Left ventricle myocardium superior (tissue), 1 donor: ENCODE measurements at regions not wholly inside any gene's neighbourhood (a gene's known extent, or its start where the extent isn't known, plus 50 kb on each side); places are given as distances from the start of the nearest gene placed in this dataset.

Source experiments
- ATAC-seq: fragments of 200-7000 bp; cut with Tn5 transposase; one replicate; pipeline ENCODE4 v1.9.1; 2020; ENCODE audit warnings: mild to moderate bottlenecking, moderate library complexity
- DNase-seq: peaks from one replicate; pipeline ENCODE4 v3.0.0-alpha.2; 2020
- intact Hi-C: fragments of 100-400 bp; cut with micrococcal nuclease; formaldehyde crosslinking; loops from one replicate; pipeline ENCODE4 v1.11.0; 2022
- donor health status: DM: no; HTN: yes; CAD: no; lungs with severe emphysema.

DNA sequence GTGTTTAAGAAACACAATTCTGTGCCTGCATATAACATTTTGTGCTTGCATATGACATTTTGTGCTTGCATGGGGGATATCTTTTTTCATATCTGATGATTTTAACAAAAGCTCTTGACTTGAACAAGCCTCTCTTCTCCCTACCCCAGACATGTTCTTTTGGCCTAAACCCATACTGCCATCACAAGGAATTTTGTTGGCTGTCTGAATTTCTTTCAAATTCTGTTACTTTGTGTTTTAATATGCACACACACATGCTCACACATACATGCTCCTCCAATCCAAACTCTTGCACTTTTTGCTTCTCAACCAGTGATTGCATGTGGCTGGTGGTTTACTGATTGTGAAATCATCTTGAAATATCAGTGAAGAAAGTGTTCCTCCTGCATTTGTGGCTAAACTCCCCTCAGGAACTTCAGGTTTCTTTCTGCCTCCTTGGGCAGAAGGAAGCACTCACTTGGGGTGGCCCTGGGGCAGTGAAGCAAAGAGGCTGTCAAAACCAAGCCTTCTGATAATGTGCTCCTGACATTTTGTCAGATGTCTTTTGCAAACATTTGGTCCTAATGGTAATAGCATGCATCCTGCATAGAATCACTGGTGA lies 377.2 kb upstream of the KLF4 start:
- intact Hi-C loops, result no loop called here
- ATAC-seq (no peak), DNase-seq (no peak)

DNA sequence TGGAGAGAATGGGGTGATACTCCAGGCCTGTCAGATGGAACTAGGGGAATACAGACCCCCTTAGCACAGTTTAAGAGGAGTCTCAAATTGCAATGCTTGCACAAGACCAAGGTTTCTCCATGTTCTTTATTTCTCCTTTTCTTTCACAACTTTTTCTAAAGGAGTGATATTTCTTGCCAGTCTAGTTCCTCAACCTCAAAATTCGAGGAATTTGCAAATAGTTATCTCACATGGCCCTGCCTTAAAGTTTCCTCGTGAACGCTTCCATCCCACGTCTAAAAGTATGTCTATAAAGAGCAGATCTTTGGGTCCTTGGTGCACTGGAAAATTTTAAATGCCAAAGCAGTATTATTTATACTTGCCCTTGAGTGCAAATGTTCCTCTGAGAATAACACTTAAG lies 373.8 kb upstream of the KLF4 start:
- ATAC-seq (no peak), DNase-seq (no peak)
- intact Hi-C loops, result no loop called here

DNA sequence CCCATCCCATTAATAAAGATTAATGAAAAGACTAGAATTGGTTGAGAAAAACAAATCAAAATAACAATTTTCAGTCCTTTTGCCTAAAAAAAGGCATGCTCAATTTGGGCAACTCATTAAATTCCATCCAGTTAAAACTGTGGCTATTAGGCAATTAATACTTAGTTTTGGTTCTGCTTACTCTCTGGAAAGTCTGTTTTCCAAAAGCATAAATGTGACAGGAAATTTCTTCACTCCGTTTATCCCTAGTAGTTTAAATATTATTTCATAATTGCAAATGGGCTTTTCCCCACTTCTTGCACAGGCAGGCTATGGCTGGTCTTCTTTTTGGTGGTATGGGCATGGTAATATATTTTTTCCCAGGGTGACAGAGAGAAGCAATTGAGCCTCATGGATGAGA lies 373.3 kb upstream of the KLF4 start:
- DNase-seq (no peak), ATAC-seq (no peak)
- intact Hi-C loops, result no loop called here

DNA sequence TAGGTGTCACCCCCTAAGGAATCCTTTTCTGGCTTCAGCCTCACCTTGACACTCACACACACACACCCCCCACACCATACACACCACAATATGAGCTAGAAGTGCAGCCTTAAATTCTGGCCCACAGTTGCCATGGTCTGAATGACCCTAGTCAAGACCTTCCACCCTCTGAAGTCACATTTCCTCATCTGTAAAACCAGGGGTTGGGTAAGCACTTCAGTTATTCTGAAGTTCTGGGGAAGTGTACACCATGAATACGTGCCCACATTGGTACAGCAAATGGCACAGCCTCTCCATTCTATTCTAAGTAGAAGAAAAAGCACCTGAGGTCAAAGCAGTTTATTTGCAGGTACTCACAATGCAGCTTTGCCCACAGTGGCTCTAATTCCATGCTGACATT lies 372.8 kb upstream of the KLF4 start:
- intact Hi-C loops, result no loop called here
- no peak for DNase-seq
- peak; percentile 48 for ATAC-seq

DNA sequence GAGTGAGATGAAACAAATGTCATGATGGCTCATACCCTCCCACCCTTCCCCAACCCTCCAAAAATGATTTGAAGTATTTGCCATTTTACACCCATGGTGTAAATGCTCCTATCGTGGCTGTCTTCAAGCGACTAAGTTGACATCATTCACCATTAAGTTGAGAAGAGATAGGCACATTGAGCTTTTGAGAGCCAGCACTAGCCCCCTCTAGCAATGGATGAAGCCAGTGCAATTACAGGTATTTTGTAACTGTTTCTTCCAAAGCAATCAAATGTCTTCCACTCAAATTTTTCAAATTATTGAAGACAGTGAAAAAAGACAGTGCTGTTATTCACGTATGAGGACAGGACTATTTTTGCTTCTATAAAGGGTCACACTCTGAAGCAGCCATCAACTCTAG lies 371.5 kb upstream of the KLF4 start:
- no peak for DNase-seq
- no peak for ATAC-seq
- intact Hi-C loops, result no loop called here

DNA sequence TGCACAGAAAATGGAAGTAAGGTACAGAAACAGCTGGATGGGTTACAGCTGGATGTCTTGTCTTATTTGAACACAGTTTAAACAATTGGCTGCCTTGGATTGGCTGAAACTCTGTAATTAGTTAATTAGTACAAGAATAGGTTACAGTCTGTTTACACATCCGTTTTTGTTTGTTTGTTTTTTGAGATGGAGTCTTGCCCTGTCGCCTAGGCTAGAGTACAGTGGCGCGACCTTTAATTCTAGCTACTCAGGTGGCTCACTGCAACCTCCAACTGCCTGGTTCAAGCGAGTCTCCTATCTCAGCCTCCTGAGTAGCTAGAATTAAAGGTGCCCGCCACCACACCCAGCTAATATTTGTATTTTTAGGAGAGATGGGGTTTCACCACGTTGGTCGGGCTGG lies 368.7 kb upstream of the KLF4 start:
- DNase-seq (no peak), ATAC-seq (no peak)
- intact Hi-C loops, result no loop called here

DNA sequence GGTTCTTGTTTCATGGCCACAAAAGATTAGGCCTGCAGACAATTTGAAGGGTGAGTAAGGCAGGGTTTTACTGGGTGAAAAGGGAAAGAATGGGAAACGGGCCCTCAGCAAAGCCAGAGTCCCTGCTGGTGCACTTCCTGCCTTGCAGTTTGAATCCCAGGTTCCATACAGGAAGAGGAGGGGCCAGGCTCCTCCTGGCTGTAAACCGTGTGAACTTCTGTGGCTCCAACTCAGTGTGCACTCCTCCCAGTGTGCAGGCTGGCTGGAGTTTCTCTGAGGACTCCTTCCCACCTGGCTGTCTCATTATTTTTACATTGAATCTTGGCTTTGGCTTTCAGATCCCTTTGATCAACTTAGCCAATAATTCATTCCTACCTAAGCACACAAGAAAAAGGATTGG lies 367.1 kb upstream of the KLF4 start:
- intact Hi-C loops, result no loop called here
- DNase-seq (no peak), ATAC-seq (no peak)

DNA sequence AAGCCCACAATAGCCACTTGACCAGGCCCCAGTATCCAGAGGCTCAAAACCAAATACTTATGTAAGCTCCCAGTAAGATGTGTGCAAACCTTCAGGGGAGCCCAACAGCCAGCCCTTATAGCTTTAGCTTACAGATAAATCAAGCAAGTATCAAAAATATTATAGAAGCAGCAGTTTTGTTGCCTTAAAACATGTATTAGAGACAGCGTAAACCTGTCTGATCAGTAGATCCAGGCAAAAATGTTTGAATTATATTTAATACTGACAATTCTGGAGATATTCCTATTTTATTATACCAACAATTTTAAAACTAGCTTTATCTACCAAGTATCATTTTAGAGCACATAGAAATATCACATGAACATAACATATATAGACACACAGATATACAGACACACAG lies 365.6 kb upstream of the KLF4 start:
- intact Hi-C loops, result no loop called here
- no peak for ATAC-seq
- DNase-seq, result no peak

DNA sequence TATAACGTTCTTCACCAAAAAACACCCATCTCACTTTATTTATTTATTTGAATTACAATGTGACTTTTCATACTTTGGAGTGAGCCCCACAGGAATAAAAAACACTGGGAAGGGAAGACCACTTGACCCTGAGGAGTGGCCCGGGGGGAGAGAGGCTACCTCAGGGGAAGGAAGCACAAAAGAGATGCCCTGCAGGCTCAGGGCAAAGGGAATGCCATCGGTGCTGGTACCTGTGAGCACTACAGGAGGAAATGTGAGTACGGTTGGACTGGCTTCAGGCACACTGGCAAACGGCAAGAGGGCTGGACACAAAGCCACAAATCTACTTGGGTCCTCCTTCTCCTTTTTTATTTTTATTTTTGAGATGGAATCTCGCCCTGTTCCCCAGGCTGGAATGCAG lies 363.9 kb upstream of the KLF4 start:
- ATAC-seq (no peak), DNase-seq (no peak)
- intact Hi-C loops, result no loop called here

DNA sequence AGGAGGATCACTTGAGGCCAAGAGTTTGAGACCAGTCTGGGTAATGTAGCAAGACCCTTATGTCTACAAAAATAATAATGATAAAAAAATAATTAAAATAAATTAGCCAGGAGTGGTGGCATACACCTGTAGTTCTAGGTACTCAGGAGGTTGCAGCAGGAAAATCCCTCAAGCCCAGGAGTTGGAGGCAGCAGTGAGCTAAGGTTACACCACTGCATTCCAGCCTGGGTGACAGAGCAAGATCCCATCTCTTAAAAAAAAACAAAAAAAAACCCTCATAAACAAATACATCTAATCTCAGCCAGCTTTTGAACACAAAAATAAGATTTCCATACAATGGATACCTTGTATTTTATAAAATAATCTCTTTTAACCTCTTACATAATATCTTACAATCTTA lies 363.3 kb upstream of the KLF4 start:
- ATAC-seq (no peak), DNase-seq (no peak)
- intact Hi-C loops, result no loop called here

DNA sequence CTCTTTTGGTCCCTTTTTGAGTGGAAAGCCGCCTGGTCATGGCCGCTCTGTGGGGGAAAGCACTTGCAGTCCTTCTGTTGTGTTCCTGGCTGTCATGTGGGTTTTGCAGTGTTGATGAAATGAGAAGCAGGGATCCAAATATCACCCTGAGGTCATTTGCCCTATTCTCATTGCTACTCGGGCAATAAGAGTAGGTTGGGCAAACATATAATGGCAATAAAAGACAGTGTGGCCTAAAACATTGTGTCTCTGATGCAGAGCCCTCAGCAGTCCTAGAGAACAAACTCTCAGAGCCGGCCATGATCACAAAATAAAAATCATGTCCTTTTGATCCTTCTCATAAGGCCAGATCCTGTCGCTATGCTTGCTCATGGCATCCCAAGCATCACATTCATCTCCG lies 361.1 kb upstream of the KLF4 start:
- no peak for DNase-seq
- ATAC-seq, result no peak
- intact Hi-C loops, result no loop called here

DNA sequence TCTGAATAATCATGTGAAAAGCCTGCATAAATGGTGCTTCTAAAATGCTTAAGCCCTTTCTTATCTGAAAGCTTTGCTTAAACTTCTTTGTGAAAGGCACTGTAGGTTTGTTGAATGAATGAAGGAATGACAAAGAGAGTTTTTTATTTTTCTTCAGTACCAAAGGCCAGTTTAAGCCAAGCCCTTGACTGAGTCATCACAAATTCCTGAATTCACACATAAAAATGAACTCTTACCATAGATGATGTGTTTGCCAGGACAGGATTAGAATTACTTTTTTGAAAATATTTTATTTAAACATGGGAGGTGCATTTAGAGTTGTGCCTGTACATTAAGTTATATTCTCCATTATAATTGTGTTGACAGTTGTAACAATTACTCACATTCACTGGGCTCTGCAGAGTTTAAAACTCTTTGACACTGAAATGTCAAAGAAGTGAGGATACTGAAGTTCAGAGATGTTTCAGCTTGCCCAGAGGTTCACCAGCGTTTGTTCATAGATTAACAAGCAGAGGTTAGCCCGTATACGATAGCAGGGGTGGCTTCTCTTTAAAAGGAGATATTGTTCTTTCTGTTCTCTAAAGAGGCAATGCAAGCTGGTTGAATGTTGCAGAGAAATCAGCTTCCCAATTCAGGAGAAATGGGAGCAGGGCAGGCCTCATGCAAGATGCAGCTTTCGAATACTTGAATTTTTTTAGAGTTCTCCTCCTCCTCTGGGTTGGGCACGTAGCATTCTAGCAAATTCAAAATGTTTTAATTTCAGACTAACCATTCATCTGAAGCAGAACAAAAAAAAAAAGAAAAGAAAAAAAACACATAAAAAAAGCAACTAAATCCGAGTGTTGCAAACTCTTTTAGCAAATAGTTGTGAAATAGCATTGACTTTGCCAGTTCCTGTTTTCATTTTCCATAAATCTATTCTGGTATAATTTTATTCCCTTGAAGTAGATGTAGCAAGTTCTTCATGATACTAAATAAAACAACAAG lies 358.7 kb upstream of the KLF4 start:
- DNase-seq (no peak), ATAC-seq (peak; percentile 36)
- intact Hi-C loops, result no loop called here

DNA sequence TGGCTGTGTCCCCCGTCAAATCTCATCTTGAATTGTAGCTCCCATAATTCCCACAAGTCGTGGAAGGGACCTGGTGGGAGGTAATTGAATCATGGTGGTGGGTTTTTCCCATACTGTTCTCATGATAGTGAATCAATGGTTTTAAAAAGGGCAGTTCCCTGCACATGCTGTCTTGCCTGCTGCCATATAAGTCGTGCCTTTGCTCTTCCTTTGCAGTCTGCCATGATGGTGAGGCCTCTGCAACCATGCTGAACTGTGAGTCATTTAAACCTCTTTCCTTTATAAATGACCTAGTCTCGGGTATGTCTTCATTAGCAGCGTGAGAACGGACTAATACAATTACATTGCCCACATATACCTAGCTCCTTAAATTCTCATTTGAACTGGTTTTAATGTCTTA lies 353.0 kb upstream of the KLF4 start:
- ATAC-seq (no peak), DNase-seq (no peak)
- intact Hi-C loops, result no loop called here

DNA sequence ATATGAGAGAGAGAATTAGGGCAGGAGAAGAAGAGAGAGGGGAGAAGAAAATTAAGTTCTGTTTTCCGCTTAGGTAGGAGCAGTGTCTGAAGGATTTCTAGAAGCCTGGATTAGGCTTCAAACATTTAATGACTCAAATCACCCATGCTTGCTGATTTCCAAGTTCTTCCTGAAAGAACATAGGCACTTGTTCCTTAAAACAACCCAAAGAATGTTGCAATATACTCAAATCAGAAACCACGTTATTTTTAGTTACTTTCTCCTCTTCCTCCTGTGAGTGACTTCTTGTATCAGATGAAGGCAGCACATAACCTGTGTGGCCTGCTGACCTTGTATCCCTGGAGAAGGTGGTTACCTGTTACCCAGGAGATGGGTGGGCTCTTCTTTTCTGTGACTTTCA lies 351.5 kb upstream of the KLF4 start:
- DNase-seq, result no peak
- intact Hi-C loops, result no loop called here
- ATAC-seq, result no peak

DNA sequence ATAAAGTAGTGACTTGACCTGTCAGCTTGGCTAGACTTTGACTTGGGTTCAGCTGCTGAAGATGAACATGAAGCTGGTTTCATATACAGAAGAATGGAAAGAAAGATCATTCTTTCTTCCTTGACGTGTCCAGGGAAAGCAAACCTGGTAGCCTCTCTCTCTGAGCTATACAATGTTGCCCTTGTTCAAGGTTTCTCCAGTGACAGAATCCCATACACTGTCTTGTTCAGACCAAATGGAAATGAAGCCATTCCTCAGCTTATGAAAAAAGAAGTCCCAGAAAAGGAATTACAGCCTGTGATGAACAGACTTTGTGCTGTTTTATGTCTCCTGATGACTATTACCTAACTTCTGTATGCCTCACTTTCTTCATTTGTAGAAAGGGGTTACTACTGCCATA lies 349.8 kb upstream of the KLF4 start:
- DNase-seq (no peak), ATAC-seq (no peak)
- intact Hi-C loops, result no loop called here

DNA sequence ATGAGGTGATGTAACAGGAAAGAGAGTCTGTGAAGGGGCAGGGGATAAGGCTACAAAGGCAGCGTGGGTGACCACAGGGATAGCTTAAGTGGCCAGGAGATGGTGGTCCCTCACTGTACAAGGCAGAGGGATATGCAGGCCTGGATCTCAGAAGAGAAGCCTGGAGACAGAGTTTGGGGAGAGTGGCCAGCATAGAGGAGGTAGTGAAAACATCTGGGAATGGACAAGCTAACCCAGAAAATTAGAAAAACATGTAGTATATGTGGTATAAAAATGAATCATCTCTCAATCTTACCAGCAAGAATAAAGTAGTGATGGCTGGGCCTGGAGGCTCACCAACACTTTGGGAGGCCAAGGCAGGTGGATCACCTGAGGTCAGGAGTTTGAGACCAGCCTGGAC lies 349.2 kb upstream of the KLF4 start:
- ATAC-seq, result no peak
- intact Hi-C loops, result no loop called here
- DNase-seq, result no peak

DNA sequence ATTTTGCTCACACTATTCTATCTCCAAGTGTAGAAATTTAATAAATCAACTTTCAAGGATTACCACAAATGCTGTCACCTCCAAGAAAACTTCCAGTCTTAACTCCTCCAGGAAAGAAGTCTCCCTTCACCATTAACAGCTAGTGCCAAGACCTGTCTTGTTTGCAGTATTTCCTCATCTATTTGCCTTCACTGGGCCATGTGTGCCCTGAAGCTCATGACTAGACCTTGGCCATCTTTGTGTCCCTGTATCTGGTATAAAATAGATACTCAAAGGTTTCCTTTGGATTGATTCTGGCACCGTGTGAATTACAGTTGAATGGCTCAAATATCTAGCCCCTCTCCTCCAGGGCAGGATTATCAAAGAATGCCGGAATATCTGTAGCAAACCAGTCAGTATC lies 346.7 kb upstream of the KLF4 start:
- ATAC-seq, result no peak
- DNase-seq, result no peak
- intact Hi-C loops, result no loop called here

DNA sequence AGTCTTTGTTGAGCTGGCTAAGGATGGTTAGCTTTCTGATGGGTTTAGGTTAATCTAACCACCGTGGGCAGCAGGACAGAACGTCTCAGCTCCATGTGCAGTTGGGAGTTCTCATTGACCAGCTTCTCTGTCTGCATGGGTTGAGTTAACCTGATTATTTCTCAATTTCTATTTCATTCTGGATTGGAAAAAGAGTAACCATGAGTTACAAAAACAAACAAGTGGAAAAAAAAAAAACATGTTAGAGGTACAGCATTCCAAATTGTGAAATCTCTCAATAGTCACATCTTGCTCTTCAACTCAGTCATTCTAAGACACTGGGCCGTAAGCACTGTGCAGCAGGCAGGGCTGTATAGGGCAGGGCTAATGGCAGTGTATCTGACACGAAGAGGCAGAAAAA lies 343.7 kb upstream of the KLF4 start:
- DNase-seq (no peak), ATAC-seq (no peak)
- intact Hi-C loops, result no loop called here

DNA sequence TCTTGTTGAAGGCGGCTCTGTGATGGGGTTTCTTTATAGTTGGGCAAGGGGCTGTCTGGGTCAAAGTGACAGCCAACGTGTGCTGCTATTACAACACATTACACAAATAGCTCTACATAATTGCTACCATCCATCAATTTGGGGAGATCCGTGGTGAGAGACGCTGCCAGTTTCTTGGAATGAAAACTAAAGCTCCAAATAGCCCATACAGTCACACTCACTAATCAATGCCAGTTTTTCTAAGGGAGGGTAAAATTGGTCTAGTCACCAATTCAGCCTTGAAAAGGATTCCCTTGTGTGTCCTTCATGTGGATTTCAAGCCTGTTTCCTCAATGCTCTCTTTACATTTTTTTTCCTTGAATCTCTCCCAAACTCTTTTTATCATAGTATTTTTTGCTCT lies 343.3 kb upstream of the KLF4 start:
- intact Hi-C loops, result no loop called here
- no peak for ATAC-seq
- no peak for DNase-seq

DNA sequence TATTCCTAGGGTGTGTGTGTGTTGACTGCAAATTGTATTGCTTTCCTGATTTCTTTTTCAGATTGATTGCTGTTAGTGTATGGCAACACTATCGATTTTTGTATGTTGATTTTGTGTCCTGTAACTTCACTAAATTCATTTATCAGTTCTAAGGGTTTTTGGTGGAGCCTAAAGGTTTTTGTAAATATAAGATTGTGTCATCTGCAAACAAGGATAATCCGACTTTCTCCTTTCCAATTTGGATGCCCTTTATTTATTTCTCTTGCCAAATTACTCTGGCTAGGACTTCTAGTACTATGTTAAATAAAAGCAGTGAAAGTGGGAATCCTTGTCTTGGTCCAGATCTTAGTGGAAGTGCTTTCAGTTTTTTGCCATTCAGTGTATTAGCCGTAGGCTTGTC lies 340.9 kb upstream of the KLF4 start:
- DNase-seq (no peak), ATAC-seq (no peak)
- intact Hi-C loops, result no loop called here

DNA sequence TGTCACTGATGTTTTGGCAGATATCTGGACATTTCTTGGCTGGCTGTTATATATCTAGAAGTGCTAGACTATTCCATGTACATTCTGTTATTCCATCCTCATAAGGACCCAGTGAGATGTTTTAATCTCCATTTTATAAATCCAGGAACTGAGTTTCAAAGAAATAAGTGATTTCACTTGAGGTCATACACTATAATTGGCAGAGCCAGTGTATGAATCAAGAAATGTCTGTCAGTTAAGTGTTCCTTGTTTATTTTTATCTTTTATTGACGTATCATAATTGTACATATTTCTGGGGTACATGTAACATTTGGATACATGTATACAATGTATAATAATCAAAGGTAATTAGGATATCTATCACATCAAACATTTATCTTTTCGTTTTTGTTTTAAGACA lies 338.3 kb upstream of the KLF4 start:
- no peak for DNase-seq
- ATAC-seq, result no peak
- intact Hi-C loops, result no loop called here
